Head of caudate nucleus (tissue), 42 donors: ENCODE measurements at regions not wholly inside any gene's neighbourhood (a gene's known extent, or its start where the extent isn't known, plus 50 kb on each side); places are given as distances from the start of the nearest gene placed in this dataset.
A peak's percentile ranks its signal among the peaks of the same experiment; 100 is the strongest.

Experiments
- DNase-seq, 42 donors: peaks; one replicate each; pipeline versions ENCODE4 v3.0.0 to v3.0.0-alpha.2; 2020 to 2021; ENCODE audit warnings: mixed read lengths in 7 of 42
- intact Hi-C: fragments of 100-400 bp; cut with DNase I; formaldehyde crosslinking; loops from one replicate; pipeline ENCODE4 v1.15.0; 2022

DNA sequence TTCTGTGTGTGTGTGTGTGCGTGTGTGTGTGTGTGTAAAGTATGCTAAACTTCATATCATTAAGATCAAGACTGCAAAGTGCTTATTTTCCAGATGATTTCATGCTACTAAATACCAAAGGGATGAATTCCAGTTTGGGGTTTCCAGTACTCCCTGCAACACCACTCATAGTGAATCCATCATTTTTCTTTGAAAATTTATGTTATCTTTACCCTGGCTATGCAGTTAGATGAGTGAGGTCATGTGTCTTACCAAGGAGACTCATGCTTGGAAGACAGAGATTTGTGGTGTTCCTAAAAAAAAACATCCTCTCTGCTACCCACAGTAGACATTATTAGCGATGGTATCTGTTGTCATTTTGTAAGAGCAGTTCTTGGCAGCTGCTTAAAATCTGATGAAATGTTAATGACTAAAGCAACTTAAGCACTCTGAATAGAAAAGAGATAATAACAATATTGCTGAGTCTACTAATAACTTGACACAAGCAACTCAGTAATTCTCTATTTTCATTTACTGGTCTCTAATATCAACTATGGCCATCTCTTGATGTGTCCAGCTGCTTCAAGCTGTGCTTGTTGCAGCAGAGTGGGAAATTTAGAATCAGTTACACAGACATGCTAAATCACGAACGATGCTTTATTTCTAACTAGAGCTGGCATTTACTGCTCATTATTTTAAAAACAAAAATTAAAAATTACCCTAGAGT is 1953.0 kb upstream of the IGFBP7 start:
- intact Hi-C loops = no loop called here

DNA sequence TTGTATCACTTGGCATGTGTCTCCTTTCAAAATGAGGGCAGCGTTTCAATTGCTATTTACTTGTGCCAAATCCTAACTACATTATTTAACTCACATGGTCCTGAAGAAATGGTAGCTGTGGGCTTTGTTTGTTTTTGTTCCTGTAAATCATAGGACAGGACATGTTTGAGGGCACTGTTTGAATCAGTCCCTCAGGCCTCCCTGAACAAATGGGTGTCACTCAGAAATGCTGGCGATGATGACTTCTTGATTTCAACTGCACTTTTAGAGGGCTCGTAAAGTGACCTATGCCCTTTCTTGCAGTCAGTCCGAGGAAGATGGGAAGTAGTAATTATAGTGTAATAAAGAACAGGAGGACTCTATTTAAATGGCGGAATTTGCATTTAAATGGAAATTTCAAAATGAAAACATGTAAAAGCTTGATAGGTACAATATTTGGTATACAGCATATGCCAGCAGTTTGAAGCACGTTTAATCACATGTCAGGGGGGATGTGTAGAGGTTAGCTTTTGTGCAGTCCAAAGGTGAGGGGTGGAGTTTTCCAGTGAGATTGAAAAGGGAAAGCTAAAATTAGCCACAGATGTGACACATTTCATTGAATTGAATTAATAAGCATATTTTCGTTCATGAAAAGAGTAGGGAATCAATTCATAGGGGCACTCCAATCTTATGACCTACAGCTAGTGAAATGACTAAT is 1958.7 kb upstream of the IGFBP7 start:
- intact Hi-C loops = no loop called here
- DNase-seq = no peak

More for the DNA sequence above, 1953.0 kb upstream of the IGFBP7 start:
- no peak for DNase-seq

DNA sequence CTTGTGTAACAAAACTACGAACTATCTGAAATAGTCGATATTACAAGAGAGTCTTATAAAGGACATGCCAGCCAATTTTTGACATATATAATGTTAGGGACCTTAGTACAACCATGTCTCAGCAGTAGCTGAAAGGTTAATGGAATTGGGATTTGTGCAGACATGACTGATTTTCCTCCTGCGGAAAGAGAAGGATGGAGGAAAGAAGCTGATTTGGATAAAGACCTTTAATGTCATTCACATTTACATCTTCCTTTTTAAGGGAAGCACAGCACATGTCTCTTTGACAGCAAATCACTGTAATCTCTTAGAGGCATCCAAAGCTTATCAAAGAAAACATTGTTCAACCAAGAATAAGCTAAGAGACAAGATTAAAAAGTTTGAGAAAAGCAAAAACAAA is 1976.2 kb upstream of the IGFBP7 start:
- DNase-seq = no peak
- intact Hi-C loops = no loop called here

DNA sequence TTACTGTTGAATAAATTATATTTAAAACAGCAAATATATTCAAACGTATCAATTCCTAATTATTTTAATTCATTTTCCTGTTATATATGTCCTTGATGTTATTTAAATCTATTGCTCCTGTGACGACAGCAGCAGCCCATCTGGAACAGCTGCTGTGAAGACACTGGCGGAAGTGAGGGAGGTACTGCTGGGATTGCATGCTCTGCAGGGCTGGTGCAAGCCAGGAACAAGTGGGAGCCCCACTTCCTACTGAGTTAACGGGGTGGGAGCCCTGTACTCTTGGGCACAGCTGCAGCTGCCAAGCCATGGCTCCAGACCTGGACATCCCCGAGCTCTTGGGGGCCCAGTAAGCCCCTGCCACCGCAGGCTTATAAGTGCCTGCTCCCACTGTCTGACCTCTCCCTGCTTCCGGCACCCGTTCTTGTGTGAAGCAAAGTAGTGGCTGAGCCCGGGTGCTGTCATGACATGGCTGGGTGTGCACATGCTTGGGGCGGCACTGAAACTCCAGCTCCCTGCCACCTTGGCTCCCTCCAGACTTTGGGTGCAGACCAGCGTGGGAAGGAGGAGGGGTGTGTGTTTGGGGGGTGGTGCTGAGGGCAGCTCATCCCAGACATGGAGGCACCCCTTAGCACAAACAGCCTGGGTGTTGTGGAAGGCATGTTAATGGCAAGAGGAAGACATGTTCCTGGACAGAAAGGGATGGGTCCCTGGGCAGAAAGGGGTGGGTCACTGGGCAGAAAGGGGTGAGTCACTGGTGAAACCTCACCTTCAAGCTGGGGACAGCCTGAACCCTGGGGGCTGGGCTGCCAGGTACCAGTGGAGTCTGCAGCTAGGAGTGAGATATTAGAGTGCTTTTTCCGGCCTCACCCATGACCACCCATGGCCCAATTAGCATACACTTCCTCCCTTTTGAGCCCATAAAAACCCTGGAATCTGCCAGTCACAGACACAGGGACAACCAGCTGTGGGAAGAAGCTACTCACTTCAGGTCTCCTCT is 1981.3 kb upstream of the IGFBP7 start:
- intact Hi-C loops = no loop called here
- no peak for DNase-seq

DNA sequence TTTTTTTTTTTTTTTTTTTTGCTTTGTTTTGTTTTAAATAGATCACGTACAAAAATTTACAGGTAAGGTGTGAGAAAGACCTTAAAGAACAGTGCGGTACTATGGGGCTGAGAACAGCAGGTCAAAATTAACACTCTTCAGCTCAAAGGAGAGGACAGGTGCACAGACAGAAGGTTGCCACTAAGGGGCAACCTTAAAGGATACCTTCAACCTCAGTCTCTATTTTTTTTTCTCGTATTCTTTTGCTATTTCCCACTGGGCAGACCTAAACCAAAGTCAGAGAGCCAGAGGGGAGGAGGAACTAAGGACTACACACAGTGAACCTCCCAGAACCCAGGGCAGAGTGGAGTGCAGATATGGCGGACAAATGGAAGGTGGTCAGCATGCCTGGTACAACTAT is 1984.3 kb upstream of the IGFBP7 start:
- DNase-seq = no peak
- intact Hi-C loops = no loop called here

DNA sequence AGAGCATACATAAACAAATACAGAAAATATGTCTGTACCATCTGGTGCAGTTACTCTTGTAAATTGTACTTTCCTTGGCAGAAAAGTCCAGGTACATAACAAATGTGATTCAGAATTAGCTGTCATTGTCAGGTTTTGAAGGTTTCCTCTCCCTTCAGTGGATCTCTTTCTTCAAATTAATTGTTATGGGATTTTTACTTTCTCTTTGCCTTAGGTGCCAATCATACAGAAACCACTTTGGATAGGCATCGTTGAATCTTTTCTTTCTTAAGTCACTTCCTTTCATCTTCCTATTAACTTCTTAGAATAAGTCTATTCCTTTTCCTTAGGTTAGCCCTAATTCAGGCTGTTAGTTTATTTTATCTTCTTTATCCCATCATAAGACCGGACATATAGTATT is 1992.1 kb upstream of the IGFBP7 start:
- DNase-seq = no peak
- intact Hi-C loops = no loop called here

DNA sequence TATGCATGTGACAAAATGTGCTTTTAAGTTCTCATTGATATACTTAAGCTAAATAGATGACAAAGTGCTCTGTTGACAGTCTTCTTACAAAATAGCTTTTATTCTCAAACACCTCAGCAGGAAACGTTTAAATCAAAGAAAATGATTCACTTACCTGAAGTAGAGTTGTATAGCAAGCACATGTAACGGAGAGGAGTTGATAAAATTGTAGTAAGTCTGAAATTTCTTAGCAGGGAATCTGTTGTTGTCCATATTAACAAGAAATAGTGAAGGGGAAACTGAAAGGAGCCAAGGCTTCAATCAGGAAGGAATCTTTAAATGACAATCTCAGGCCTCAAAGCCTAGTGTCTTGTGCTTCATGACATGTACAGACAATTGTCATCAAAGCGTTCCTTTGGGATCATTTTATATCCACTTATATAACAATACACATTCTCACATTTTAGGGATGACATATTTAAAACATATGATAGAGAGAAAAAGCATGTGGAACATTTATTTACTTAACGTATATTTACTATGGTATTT is 2010.2 kb upstream of the IGFBP7 start:
- intact Hi-C loops = no loop called here
- no peak for DNase-seq

DNA sequence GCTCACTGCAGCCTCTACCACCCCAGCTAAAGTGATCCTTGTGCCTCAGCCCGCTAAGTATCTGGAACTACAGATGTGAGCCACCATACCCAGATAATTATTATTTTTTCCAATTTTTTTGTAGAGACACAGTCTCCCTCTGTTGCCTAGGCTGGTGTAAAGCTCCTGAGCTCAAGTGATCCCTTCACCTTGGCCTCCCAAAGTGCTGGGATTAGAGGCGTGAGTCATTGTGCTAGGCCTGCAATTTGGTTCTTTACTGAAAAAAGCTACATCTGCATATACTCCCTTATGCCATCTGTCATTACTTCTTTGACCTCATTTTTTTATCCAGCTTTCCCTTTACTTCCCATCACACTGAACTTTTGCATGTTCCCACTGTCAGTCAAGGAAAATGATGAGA is 2012.4 kb upstream of the IGFBP7 start:
- DNase-seq = no peak
- intact Hi-C loops = no loop called here

DNA sequence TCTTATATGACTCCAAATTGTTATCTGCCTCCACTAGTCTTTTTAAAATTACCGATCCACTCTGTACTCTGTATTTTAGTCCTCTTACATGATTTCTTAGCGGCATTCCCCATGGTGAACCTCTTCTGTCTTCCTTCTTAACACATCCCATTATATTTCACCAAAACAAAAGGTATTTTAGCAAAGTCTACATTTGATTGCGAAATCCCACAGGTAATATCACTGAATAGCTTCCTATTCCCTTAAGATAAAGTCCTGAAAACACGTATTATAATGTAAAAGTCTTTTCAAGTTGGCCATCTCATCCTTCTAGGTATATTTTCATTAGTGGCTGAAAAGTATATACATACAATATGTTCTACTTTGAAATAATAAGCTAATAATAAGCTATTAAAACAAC is 2016.0 kb upstream of the IGFBP7 start:
- intact Hi-C loops = no loop called here
- DNase-seq = no peak

DNA sequence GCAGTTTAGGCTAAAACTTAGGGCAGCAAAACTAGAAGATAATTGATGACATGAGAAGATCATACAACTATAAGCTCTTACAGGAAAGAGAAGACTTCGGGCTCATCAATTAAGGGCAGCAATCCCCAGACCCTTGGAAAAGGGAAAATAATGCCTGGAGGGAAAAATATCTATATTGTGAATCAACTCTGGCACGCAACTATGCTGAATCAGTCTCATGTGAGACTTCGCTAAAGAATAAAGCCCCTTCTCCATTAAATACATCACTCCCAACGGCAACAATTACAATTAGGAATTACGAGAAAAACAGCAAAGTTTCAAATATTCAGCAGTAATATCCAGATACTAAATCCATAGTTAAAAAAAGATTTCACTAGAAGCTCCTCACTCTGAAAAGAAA is 2016.8 kb upstream of the IGFBP7 start:
- intact Hi-C loops = no loop called here

DNA sequence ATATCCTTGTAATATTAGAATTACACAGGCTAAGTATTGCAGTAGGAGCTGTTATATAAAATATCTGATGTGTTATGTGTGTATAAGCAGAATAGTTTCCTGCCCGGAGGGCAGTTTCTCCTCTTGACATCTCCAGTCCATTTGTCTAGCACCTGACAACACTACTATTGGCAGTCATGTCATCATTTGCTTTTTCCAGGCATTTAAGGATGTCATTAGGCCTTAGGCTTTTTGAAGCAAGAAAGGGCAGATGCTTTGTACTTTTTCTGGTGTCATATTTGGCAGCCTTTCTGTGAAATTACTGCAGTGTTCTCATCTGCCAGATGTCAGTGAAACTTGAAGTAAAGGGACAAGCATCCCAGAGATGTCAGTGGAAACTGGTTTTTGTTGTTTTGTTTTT is 2017.6 kb upstream of the IGFBP7 start:
- no peak for DNase-seq
- intact Hi-C loops = no loop called here

More for the DNA sequence above, 2016.8 kb upstream of the IGFBP7 start:
- DNase-seq = no peak

DNA sequence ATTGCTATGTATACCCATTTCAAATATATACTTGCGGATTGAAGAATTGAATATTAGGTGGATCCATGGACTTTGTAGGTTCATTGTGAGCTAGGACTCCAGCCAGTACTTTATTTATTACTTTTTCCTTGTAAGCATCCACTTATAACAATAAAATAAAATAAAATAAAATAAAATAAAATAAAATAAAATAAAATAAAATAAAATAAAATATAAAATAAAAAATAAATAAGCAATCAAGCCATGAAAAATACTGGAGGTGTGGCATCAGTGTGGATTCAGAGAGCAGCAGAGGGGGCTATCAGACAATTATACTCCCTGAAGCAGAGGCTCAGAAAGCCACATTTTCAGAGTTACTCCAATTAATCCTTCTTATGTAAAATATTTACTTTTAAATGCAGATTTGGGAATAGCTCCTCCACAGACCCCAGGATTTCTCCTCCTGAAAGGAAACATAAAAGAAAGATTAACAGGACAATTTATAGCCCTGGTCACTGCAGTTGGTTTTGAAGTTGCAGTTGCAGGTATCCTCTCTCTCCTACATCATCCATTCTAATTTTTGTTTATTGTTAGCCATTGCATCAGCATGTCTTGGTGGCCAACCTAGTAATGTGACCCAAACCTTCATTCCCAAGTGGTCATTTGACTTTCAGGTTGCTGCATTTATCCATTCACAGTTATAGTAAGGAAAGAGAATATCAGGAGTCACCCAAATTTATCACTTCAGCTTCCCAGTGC is 2025.2 kb upstream of the IGFBP7 start:
- no peak for DNase-seq
- intact Hi-C loops = no loop called here

DNA sequence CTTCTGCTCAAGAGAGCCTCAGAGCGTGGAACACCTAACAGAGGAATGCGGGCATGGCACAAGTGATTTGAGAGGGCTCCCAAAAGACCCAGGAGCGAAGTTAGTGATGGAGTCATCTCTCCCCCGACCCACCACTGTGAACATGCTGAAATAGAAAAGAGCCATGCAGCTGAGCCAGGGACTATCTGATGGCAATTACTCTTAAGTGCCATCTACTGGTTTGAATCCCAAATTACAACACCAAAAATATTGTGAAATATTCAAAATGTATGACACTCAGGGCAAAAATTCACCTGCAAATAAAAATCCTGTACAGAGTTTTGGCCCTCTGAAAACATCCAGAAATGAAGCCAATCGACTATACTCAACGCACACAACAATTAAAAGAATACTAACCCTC is 2038.9 kb upstream of the ADGRL3 start:
- DNase-seq = no peak
- intact Hi-C loops = no loop called here

DNA sequence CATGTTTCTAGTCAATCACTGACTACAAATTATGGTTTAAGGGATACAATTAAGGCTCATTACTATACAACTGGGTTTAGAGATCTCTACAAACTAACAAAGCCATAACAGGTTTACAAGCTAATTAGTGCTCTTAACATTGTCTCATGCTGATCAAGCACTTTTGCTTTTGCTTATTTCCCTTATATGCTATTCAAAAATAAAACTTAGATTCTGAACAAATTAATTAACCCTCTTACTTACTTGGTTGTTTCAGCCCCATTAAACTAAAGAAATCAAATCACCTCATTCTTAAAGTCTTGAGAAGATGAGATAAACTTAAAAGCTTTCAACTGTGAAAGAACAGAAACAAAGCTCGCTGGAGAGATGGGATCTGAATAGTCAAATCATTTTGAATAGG is 2024.5 kb upstream of the ADGRL3 start:
- intact Hi-C loops = no loop called here
- DNase-seq = no peak

DNA sequence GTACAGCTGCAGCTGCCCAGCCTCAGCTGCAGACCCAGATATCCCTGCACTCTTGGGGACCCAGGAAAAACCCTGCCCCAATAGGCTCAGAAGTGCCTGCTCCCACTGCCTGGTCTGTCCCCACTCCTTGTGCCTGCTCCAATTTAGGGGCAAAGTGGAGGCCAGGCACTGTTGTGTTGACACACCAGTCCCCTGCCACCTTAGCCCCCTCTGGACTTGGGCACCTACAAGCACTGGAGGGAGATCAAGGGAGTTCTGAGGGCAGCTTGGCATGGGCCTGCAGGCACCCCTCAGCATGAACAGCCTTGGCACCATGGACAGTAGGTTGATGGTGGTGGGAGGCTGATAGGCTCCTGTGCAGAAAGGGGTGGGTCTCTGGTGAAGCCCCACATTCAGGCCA is 2020.8 kb upstream of the ADGRL3 start:
- intact Hi-C loops = no loop called here
- DNase-seq = no peak

DNA sequence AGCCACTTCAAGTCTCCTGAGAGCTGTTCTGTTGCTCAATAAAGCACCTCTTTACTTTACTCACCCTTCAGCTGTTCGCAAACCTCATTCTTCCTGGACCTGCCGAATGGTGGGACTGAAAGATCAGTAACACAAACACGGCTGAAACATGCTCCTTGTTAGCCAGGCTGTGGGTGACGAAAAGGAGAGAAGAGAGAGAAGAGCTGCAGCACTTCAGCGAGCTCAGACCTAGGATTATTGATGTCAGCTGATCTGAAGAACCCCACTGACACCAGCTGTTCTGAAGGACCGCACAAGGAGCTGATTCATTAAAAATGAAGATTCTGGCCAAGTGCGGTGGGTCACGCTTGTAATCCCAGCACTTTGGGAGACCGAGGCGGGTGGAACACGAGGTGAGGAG is 2020.0 kb upstream of the ADGRL3 start:
- DNase-seq = no peak
- intact Hi-C loops = no loop called here

DNA sequence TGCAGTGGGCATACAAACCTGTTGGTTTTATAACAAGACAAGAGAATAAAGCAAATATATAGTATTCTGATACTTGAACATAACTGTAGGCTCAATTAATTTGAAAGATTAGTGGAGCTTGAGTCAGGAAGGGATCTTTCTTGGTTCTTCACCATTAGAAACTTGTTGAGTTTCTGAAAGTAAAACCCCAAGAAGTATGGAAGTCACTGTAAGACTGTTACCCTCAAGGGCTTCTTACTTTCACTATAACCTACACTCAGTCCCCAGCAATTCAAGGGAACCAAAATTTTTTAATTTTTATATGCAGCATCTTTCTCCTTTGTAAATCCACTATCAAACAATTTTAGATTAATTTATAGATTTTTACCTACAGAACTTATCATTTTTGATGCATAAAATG is 2019.2 kb upstream of the ADGRL3 start:
- intact Hi-C loops = no loop called here
- no peak for DNase-seq

DNA sequence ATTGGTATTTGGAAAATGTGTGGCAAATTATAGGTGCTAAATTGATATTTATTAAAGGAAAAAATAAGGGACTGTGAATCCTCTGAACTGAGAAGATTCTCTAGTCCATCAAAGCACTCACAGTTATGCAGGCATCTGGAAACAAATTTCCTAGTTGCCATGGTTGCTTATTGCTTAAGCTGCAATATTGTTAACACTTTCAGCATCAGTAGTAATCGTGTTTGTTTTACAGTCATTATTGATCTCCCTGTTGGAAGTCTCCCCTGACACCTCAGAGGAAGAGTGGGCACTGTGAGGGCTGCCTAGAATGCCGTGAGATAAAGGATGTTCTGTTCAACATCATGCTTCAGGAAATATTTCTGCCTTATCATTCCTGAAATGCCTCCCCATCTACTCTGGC is 2004.3 kb upstream of the ADGRL3 start:
- intact Hi-C loops = no loop called here
- no peak for DNase-seq

DNA sequence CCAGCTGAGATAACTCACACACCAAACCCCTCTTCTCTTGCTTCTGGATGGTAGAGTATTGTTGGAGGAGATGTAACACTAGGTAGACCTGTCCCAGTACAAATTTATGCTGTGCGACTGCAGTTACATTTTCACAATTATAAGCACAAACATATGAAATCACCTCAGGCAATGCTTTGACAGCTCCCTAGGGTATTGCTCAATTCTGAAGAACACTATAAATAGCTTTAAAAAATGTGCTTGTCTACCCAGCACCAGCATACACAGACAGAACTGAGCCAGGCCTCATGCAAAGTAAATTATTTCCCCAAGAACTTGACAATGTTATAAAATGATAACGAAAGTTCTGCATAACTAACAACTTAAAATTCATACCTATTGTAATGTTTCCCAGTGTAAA is 1999.1 kb upstream of the ADGRL3 start:
- intact Hi-C loops = no loop called here
- peak in 1 of 42 donors; percentile 29 for DNase-seq
